PFSK-1 (cell line): ENCODE measurements at regions not wholly inside any gene's neighbourhood (a gene's known extent, or its start where the extent isn't known, plus 50 kb on each side); places are given as distances from the start of the nearest gene placed in this dataset.

Source experiments
- POLR2AphosphoS5 ChIP-seq: IDR thresholded peaks from 2 replicates; pipeline ENCODE4 v1.6.1; 2012; ENCODE audit warnings: low read depth, mild to moderate bottlenecking, control low read depth, low read length, moderate library complexity
- REST ChIP-seq, 2 experiments: IDR thresholded peaks; 2 replicates each; pipeline versions ENCODE4 v1.6.1 to v1.8.0; 2011 to 2012; ENCODE audit warnings: low read depth in 2 of 2, low read length in 2 of 2, control low read depth in 1 of 2, inconsistent platforms in 1 of 2, mild to moderate bottlenecking in 1 of 2, moderate library complexity in 1 of 2; ENCODE audit not compliant: insufficient read depth in 1 of 2
- SIN3A ChIP-seq: IDR thresholded peaks from 2 replicates; pipeline ENCODE4 v1.6.1; 2012; ENCODE audit warnings: mild to moderate bottlenecking, low read length, moderate library complexity, borderline replicate concordance; ENCODE audit not compliant: insufficient read depth
- TAF1 ChIP-seq: IDR thresholded peaks from 2 replicates; pipeline ENCODE4 v1.6.1; 2012; ENCODE audit warnings: low read length, control low read depth, borderline replicate concordance; ENCODE audit not compliant: insufficient read depth

GRCh38 chr22:48153726-48154125 is 1391.3 kb downstream of the TBC1D22A start:
- TF ChIP-seq POLR2AphosphoS5 = no peak
- no peak for TF ChIP-seq REST (IDR thresholded peaks at IDR 0.05; ENCODE audit: insufficient read depth in 1 of 2, low read depth in 2 of 2, low read length in 2 of 2)
- no peak for TF ChIP-seq TAF1
- no peak for TF ChIP-seq SIN3A
